ENCODE measurements at regions not wholly inside any gene's neighbourhood (a gene's known extent, or its start where the extent isn't known, plus 50 kb on each side); places are given as distances from the start of the nearest gene placed in this dataset.

DNA sequence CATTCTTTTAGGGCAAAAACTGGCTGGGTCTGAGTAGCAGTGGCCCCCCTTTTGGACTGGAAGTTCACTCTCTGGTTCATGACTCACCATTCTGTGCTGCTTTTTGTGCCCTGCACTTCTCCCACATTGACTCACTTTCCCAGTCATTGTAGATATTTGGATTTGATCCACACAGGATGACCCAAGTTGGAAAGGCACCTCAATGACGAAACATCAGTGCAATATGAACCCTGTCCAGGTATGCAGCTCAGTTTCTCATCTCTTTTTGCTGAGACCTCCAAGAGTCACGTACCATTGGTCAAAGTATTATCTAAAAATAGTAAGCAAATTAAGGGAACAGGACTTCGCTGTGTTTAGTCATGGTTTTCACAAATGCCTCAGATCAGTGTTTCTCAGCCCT, 92.7 kb downstream of the CBLL2 start:
- Histone ChIP-seq H3K9me1 (ENCODE audit: control insufficient read depth, insufficient read depth, low read length) (no peaks in the 10 kb centered on the region), H3K36me3 (ENCODE audit: control insufficient read depth, insufficient read depth, low read length) (no peaks in the 10 kb centered on the region), H3K9ac (ENCODE audit: insufficient read depth in 1 of 2, low read depth in 2 of 2, low read length in 2 of 2) (no peak overlapping the region), H3K27me3 (ENCODE audit: control insufficient read depth in 2 of 2, insufficient read depth in 2 of 2, low read length in 2 of 2) (no peaks in the 10 kb centered on the region), H3K9me3 (replicated peaks; ENCODE audit: control insufficient read depth, insufficient read depth, low read depth, low read length) (no peaks in the 10 kb centered on the region), H2AFZ (ENCODE audit: low read depth, low read length) (no peak overlapping the region), H3K79me2 (ENCODE audit: control insufficient read depth, insufficient read depth, low read length) (no peaks in the 10 kb centered on the region), H3K4me1 (replicated peaks in 1 of 2; ENCODE audit: control insufficient read depth in 2 of 2, insufficient read depth in 2 of 2, low read length in 2 of 2) (no peaks in the 10 kb centered on the region), H4K20me1 (replicated peaks; ENCODE audit: control insufficient read depth, insufficient read depth, low read length) (no peaks in the 10 kb centered on the region), H3K4me2 (ENCODE audit: insufficient read depth, low read length) (no peak overlapping the region), H3K4me3 (no peak overlapping the region), H3K27ac (ENCODE audit: extremely low read depth, low read depth, low read length) (no peak overlapping the region)
- ChIA-PET CTCF (ENCODE audit: low intra/inter-chr PET ratio) (no interaction called here), POLR2A (no interaction called here)
- no peak for ATAC-seq
- in situ Hi-C loops (cut with MboI), result no loop called here
- 0% methylated on average over 3 of the region's 3 CpGs for WGBS (ENCODE audit: insufficient coverage, low coverage, missing lambda C conversion rate)
- no peak for DNase-seq (ENCODE audit: extremely low read depth in 1 of 4, low spot score in 3 of 4)
- no peak for FAIRE-seq
- intact Hi-C loops (cut with micrococcal nuclease), result no loop called here
- BruUV-seq (replicated peaks), result no TSS peak
- TF ChIP-seq ZNF347 (CRISPR knock-in tag; IDR thresholded peaks at IDR 0.05; ENCODE audit: low read depth) (no peak), SP2 (IDR thresholded peaks at IDR 0.05; ENCODE audit: extremely low read depth, low read depth, low read length, poor library complexity, severe bottlenecking) (no peak), SNRNP70 (optimal IDR thresholded peaks at IDR 0.05; ENCODE audit: low read depth, low read length) (no peak), ZNF780A (CRISPR knock-in tag; IDR thresholded peaks at IDR 0.05) (no peak), ZNF146 (CRISPR knock-in tag; IDR thresholded peaks at IDR 0.05; ENCODE audit: unreplicated experiment) (no peak), NCOA4 (IDR thresholded peaks at IDR 0.05; ENCODE audit: partially characterized antibody) (no peak), MAFK (IDR thresholded peaks at IDR 0.05; ENCODE audit: low read length) (no peak), ARID2 (IDR thresholded peaks at IDR 0.05) (no peak), ZNF165 (CRISPR knock-in tag; IDR thresholded peaks at IDR 0.05; ENCODE audit: borderline replicate concordance) (no peak), TOE1 (IDR thresholded peaks at IDR 0.05; ENCODE audit: borderline replicate concordance) (no peak), TOE1 (CRISPR knock-in tag; IDR thresholded peaks at IDR 0.05; ENCODE audit: borderline replicate concordance, low read depth) (no peak), ZKSCAN3 (CRISPR knock-in tag; IDR thresholded peaks at IDR 0.05) (no peak), THRAP3 (IDR thresholded peaks at IDR 0.05; ENCODE audit: borderline replicate concordance) (no peak), GTF2E2 (tag; IDR thresholded peaks at IDR 0.05) (no peak), HNRNPH1 (optimal IDR thresholded peaks at IDR 0.05; ENCODE audit: low read depth, low read length) (no peak)
- TF ChIP-seq, protein P1, sequence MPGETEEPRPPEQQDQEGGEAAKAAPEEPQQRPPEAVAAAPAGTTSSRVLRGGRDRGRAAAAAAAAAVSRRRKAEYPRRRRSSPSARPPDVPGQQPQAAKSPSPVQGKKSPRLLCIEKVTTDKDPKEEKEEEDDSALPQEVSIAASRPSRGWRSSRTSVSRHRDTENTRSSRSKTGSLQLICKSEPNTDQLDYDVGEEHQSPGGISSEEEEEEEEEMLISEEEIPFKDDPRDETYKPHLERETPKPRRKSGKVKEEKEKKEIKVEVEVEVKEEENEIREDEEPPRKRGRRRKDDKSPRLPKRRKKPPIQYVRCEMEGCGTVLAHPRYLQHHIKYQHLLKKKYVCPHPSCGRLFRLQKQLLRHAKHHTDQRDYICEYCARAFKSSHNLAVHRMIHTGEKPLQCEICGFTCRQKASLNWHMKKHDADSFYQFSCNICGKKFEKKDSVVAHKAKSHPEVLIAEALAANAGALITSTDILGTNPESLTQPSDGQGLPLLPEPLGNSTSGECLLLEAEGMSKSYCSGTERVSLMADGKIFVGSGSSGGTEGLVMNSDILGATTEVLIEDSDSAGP (CRISPR knock-in tag; IDR thresholded peaks at IDR 0.05), result no peak
- TF ChIP-seq, protein P2, sequence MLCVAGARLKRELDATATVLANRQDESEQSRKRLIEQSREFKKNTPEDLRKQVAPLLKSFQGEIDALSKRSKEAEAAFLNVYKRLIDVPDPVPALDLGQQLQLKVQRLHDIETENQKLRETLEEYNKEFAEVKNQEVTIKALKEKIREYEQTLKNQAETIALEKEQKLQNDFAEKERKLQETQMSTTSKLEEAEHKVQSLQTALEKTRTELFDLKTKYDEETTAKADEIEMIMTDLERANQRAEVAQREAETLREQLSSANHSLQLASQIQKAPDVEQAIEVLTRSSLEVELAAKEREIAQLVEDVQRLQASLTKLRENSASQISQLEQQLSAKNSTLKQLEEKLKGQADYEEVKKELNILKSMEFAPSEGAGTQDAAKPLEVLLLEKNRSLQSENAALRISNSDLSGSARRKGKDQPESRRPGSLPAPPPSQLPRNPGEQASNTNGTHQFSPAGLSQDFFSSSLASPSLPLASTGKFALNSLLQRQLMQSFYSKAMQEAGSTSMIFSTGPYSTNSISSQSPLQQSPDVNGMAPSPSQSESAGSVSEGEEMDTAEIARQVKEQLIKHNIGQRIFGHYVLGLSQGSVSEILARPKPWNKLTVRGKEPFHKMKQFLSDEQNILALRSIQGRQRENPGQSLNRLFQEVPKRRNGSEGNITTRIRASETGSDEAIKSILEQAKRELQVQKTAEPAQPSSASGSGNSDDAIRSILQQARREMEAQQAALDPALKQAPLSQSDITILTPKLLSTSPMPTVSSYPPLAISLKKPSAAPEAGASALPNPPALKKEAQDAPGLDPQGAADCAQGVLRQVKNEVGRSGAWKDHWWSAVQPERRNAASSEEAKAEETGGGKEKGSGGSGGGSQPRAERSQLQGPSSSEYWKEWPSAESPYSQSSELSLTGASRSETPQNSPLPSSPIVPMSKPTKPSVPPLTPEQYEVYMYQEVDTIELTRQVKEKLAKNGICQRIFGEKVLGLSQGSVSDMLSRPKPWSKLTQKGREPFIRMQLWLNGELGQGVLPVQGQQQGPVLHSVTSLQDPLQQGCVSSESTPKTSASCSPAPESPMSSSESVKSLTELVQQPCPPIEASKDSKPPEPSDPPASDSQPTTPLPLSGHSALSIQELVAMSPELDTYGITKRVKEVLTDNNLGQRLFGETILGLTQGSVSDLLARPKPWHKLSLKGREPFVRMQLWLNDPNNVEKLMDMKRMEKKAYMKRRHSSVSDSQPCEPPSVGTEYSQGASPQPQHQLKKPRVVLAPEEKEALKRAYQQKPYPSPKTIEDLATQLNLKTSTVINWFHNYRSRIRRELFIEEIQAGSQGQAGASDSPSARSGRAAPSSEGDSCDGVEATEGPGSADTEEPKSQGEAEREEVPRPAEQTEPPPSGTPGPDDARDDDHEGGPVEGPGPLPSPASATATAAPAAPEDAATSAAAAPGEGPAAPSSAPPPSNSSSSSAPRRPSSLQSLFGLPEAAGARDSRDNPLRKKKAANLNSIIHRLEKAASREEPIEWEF (CRISPR knock-in tag; IDR thresholded peaks at IDR 0.05), result no peak
- TF ChIP-seq, protein P3, sequence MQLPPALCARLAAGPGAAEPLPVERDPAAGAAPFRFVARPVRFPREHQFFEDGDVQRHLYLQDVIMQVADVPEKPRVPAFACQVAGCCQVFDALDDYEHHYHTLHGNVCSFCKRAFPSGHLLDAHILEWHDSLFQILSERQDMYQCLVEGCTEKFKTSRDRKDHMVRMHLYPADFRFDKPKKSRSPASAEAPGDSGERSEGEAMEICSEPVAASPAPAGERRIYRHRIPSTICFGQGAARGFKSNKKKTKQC (CRISPR knock-in tag; IDR thresholded peaks at IDR 0.05), result no peak
